ENCODE measurements at regions not wholly inside any gene's neighbourhood (a gene's known extent, or its start where the extent isn't known, plus 50 kb on each side); places are given as distances from the start of the nearest gene placed in this dataset.

- no peak for DNase-seq
- TF ChIP-seq, protein P1, sequence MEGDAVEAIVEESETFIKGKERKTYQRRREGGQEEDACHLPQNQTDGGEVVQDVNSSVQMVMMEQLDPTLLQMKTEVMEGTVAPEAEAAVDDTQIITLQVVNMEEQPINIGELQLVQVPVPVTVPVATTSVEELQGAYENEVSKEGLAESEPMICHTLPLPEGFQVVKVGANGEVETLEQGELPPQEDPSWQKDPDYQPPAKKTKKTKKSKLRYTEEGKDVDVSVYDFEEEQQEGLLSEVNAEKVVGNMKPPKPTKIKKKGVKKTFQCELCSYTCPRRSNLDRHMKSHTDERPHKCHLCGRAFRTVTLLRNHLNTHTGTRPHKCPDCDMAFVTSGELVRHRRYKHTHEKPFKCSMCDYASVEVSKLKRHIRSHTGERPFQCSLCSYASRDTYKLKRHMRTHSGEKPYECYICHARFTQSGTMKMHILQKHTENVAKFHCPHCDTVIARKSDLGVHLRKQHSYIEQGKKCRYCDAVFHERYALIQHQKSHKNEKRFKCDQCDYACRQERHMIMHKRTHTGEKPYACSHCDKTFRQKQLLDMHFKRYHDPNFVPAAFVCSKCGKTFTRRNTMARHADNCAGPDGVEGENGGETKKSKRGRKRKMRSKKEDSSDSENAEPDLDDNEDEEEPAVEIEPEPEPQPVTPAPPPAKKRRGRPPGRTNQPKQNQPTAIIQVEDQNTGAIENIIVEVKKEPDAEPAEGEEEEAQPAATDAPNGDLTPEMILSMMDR (IDR thresholded peaks at IDR 0.05; ENCODE audit: partially characterized antibody, unreplicated experiment) = no peak
- Mint-ChIP-seq H3K4me3 (ENCODE audit: unreplicated experiment) (no peak overlapping the region), H3K36me3 (ENCODE audit: unreplicated experiment) (no peaks in the 10 kb centered on the region), H3K4me1 (ENCODE audit: low read depth, unreplicated experiment) (peaks cover 33% of the 10 kb centered on the region), H3K27ac (ENCODE audit: unreplicated experiment) (no peak overlapping the region), H3K9me3 (ENCODE audit: unreplicated experiment) (peaks cover 4% of the 10 kb centered on the region), H3K27me3 (ENCODE audit: unreplicated experiment) (no peaks in the 10 kb centered on the region)
Observed at GRCh38 chr9:131809941-131810344, 70.1 kb upstream of the RAPGEF1 start.

- Mint-ChIP-seq H3K4me3 (ENCODE audit: unreplicated experiment) (no peak overlapping the region), H3K36me3 (ENCODE audit: unreplicated experiment) (no peaks in the 10 kb centered on the region), H3K27ac (ENCODE audit: unreplicated experiment) (no peak overlapping the region), H3K4me1 (ENCODE audit: low read depth, unreplicated experiment) (peaks cover 33% of the 10 kb centered on the region), H3K9me3 (ENCODE audit: unreplicated experiment) (peaks cover 5% of the 10 kb centered on the region), H3K27me3 (ENCODE audit: unreplicated experiment) (no peaks in the 10 kb centered on the region)
- no peak for DNase-seq
- TF ChIP-seq, protein P1 (IDR thresholded peaks at IDR 0.05; ENCODE audit: partially characterized antibody, unreplicated experiment) = no peak
Observed at GRCh38 chr9:131808291-131808690, 68.4 kb upstream of the RAPGEF1 start.

- no peaks in the 10 kb centered on the region for H3K36me3 Mint-ChIP-seq (ENCODE audit: unreplicated experiment)
- DNase-seq = no peak
- no peak overlapping the region for H3K27ac Mint-ChIP-seq (ENCODE audit: unreplicated experiment)
- TF ChIP-seq, protein P1 (IDR thresholded peaks at IDR 0.05; ENCODE audit: partially characterized antibody, unreplicated experiment) = no peak
- peaks cover 7% of the 10 kb centered on the region for H3K9me3 Mint-ChIP-seq (ENCODE audit: unreplicated experiment)
- peak overlapping the region; percentile 83 for H3K4me3 Mint-ChIP-seq (ENCODE audit: unreplicated experiment)
- peaks cover 33% of the 10 kb centered on the region for H3K4me1 Mint-ChIP-seq (ENCODE audit: low read depth, unreplicated experiment)
- no peaks in the 10 kb centered on the region for H3K27me3 Mint-ChIP-seq (ENCODE audit: unreplicated experiment)
Observed at GRCh38 chr9:131807144-131807983, 67.5 kb upstream of the RAPGEF1 start.

DNA sequence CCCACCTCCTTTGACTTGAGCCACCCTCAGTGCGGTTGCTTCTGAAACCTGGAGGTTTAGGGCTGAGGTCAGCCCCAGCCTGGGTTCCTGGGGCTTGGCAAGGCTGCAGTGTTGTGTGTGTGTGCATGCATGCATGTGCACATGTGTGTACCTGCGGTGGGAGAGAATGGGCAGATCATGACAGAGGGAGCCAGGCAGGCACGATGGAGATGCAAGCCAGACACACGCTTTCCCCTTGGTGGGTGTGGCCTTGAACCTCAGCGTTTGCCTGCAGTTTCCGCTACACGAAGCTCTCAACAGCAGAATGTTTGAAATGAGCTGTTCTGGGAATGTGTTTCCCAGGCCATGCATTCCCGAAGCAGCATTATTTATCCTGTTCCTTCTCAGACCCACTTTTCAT is 65.9 kb upstream of the RAPGEF1 start:
- H3K27me3 Mint-ChIP-seq (ENCODE audit: unreplicated experiment) = no peaks in the 10 kb centered on the region
- no peak for DNase-seq
- TF ChIP-seq, protein P1 (IDR thresholded peaks at IDR 0.05; ENCODE audit: partially characterized antibody, unreplicated experiment) = no peak
- peaks cover 27% of the 10 kb centered on the region for H3K4me1 Mint-ChIP-seq (ENCODE audit: low read depth, unreplicated experiment)
- no peak overlapping the region for H3K4me3 Mint-ChIP-seq (ENCODE audit: unreplicated experiment)
- no peak overlapping the region for H3K27ac Mint-ChIP-seq (ENCODE audit: unreplicated experiment)
- H3K9me3 Mint-ChIP-seq (ENCODE audit: unreplicated experiment) = peaks cover 4% of the 10 kb centered on the region
- no peaks in the 10 kb centered on the region for H3K36me3 Mint-ChIP-seq (ENCODE audit: unreplicated experiment)

GRCh38 chr9:131804826-131805225 is 65.0 kb upstream of the RAPGEF1 start:
- H3K36me3 Mint-ChIP-seq (ENCODE audit: unreplicated experiment) = no peaks in the 10 kb centered on the region
- no peak overlapping the region for H3K27ac Mint-ChIP-seq (ENCODE audit: unreplicated experiment)
- H3K27me3 Mint-ChIP-seq (ENCODE audit: unreplicated experiment) = no peaks in the 10 kb centered on the region
- peaks cover 23% of the 10 kb centered on the region for H3K4me1 Mint-ChIP-seq (ENCODE audit: low read depth, unreplicated experiment)
- no peak for DNase-seq
- H3K4me3 Mint-ChIP-seq (ENCODE audit: unreplicated experiment) = no peak overlapping the region
- peaks cover 5% of the 10 kb centered on the region for H3K9me3 Mint-ChIP-seq (ENCODE audit: unreplicated experiment)
- TF ChIP-seq, protein P1 (IDR thresholded peaks at IDR 0.05; ENCODE audit: partially characterized antibody, unreplicated experiment) = no peak

Measured in glutamatergic neuron (in vitro differentiated cells).